NOMO-1 (cell line): ENCODE measurements at regions not wholly inside any gene's neighbourhood (a gene's known extent, or its start where the extent isn't known, plus 50 kb on each side); places are given as distances from the start of the nearest gene placed in this dataset.
"Not testable (repeated sequence)": the region's sequence is repeated elsewhere in the genome, so short reads cannot be mapped to it uniquely, and the experiment has no call there.

Experiments
- DNase-seq, 2 experiments: peaks; one replicate each; lab custom pipeline; 2025; ENCODE audit not compliant: unreplicated experiment in 2 of 2; lab: John Stamatoyannopoulos, UW

DNA sequence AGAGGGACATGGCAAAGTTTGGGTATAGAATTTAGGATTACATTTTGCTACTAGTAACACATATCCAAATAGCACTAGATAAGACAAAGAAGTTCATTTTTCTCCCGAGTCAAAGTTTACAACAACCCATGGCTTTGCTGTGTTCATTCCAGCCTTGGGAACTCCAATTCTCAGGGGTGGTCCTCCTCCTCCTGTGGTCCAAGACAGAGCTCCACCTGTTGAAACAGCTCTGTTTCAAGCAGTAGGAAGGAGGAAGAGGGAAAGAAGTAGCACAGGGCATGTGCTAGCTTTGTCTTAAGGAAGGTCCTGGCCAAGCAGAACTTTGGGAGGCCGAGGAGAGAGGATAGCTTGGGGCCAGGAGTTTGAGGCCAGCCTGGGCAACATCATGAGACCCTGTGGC, 113.8 kb upstream of the SIX2 start:
- DNase-seq = no peak

DNA sequence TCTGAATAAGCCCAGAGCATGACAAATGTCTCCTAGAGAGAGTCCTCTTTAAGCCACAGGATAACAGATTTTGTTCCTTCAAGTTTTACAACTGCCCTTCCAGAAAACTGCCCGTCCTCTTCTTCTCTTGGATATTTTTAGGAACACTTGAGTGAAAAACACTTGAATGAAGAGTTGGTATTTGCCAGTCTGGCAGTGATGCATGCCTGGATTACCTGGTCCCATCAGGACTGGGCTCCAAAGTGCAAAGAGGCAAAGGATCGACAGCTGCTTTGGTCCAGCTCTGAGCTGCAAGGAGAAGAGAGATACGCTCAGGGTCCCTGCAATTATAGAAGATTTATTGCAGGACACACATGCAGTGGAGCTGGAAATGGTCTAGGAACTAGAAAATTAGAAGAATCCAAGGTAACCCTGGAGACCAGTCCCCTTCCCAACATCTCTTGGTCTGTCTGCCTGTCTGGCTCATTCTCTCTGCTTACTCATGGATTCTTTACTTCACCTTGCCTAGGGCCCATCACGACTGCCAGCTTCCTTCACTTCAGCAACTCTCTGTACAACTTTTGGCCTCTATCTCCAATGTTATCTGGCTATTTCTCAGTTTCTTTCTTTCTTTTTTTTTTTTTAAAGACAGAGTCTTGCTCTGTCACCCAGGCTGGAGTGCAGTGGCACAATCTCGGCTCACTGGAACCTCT, 112.1 kb upstream of the SIX2 start:
- DNase-seq = no peak

DNA sequence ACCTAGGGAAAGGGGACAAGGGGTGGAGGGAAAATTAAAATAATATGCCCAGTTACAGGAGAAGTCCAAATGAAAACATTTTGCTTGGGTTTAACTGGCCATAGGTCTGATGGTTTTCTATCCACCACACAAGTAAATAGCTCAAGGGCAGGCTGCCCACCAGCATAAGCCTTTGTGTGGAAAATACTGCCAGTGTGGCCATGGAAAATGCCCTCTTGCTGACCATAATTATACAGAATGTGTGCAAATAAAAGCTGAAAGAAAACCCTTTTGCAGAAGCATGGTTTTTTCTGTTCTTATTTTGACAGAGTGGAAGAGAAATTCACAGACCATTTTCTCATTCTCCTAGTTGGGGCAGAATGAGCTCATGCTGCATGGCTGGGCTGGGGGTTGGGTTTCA, 111.3 kb upstream of the SIX2 start:
- no peak for DNase-seq

DNA sequence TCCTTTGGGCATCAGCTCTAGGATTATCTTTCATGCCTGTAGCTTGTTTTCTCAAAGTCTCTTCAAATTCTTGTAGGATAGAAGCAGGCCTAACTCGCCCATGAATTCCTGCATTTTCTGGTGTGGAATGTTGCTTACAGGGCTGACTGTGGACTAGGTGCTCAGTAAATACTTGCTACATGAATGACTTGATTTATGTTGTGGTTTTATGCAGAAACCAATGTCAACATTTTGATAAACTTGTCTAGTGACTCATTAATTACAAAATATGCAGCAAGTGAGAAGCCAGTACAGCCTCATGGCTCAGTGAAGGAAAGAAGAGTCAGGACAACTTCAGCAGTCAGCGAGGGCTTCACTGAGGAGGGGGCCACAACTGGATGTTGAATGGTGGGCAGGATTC, 110.6 kb upstream of the SIX2 start:
- peak in 1 of 2 experiments; percentile 79 for DNase-seq

DNA sequence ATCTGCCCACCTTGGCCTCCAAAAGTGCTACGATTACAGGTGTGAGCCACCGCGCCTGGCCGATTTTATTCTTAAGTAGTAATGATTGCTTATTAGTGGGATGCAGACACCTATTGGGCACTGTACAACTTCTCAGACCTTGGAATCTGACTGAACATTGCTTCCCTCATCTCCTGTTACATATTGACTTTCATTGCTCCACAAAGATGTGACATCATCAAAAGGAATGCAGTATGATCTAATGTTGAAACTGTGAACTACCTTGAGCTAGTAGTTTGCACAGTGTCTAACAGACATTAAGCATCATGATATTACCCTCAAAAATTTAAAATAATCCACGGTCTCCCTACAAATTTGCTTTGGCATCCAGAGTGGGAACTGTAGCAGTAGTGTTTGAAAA, 109.8 kb upstream of the SIX2 start:
- no peak for DNase-seq

DNA sequence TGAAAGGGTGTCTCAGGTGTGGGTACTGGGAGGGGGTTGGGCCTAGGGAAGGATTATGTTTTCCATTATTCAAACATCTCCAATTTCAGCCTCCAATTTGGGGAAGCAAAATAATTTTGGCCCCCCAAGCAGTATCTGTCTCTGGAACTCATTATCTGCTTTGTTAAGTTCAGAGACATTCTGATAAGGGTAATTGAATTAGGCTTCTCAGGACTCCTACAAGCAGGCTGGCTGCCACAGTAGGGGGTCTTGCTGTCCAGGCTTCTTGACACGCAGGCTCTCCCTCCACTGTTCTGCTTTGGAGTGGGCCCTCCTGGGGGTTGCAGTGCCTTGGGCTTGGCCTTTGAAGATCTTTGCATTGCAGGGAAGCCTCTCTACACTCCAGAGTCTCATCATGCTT, 108.1 kb upstream of the SIX2 start:
- DNase-seq = no peak

DNA sequence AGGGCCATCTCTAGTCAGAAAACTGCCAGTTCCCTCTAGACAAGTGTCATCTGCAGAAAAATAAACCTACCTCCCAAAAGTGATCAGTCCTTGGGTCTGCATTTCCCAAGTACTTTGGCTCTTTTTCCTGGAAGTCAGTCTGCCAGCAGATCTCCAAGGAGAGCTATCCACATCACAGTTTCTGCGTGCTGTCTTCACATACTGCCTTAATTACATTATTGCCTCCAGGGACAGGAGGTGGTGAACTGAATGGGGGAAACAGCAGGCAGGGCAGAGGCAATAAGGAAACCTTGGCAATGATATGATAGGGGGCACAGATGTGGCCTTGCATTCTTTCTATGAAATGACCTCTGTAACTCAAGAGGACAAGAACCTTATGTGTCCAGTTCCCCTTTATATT, 105.9 kb upstream of the SIX2 start:
- no peak for DNase-seq

DNA sequence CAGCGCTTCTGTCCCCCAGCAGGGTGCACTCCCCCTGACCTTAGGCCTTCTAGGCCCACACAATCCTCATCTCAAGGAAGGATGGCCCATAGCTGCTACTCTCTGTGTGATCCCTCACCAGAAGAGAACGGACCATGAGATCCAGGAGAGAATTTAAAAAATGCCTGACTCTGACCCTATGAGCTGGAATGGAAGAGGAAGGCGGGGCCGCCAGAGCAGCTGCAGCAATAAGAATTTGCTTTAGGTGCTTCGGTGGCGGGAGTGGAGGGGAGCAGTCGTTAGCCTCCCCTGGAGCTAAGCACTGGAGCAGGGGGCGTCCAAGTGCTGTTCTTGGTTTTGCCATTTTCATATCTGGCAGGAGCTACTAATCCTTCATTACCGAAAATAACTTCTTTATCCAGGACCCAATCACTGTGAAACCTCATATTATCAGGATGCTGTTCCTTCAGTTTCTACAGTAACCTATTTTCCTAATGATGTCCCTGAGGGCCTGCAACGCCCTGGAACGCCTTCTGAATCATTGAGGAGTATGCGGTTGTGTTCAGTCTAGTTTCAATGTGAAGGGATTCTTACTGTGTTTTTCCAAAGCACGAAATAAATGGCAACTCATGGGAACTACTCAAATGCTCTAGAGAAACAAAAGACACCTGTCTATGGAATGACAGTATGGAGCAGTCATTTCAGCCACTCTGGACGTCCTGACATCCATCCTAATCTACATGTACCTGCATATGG, 105.1 kb upstream of the SIX2 start:
- no peak for DNase-seq

DNA sequence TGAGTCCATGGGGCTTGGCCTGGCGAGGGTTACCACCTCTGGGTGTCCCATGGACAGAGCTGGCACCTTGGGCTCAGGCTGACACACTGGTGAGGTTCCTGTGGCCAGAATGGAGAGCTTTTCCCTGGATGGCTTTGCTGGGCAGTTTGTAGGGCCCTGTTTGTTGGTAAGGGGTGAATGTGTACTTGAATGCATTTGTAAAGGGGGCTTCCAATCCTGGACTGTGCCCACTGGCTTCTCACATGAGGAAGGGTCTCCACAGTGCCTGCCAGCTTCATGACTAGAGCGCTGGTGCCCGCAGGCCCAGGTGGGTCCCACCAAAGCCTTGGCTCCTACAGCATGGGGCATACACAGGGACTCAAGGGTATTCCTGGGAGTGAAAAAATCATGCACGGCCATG, 103.5 kb upstream of the SIX2 start:
- no peak for DNase-seq

DNA sequence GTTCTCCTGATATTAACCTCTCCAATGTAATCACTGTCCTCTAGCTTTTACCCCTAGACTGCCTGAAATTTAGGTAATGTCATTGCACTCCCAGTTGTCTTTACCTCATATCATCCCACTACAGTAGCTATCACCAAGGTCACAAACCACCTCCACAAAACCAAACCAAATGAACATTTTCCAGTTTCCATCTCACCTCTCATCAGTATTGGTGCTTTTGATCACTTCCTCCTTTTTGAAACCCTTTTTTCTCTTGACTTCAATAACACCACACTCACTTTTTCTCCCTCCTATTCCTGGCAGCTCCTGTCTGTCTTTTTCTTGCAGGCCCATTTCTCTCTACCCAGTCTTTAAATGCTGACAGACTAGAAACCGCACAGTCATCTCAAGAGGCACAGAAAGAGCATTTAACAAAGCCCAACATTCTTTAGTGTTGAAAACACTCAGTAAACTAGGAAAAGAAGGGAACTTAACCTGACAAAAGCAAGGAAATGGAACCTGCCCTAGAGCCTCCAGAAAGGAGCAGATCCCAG, 95.9 kb upstream of the SIX2 start:
- DNase-seq = no peak

DNA sequence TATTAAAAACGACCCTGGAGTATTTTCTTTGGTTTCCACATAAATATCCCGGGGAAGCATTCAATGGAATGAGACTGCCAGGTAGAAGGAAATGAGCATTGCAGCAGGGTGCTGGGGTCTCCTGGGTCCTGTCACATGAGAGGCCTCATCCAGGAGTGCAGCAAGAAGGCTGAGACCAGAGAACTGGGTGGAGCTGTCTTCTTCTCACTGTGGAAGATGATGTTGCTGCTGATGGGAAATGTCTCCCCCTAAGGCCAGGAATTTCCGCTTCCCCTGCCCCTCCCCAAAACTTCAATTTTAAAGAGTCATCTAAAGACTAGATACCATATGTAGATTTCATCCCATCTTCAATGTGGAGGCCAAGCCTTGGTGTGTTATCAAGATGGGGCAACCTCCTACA, 95.2 kb upstream of the SIX2 start:
- DNase-seq = no peak

DNA sequence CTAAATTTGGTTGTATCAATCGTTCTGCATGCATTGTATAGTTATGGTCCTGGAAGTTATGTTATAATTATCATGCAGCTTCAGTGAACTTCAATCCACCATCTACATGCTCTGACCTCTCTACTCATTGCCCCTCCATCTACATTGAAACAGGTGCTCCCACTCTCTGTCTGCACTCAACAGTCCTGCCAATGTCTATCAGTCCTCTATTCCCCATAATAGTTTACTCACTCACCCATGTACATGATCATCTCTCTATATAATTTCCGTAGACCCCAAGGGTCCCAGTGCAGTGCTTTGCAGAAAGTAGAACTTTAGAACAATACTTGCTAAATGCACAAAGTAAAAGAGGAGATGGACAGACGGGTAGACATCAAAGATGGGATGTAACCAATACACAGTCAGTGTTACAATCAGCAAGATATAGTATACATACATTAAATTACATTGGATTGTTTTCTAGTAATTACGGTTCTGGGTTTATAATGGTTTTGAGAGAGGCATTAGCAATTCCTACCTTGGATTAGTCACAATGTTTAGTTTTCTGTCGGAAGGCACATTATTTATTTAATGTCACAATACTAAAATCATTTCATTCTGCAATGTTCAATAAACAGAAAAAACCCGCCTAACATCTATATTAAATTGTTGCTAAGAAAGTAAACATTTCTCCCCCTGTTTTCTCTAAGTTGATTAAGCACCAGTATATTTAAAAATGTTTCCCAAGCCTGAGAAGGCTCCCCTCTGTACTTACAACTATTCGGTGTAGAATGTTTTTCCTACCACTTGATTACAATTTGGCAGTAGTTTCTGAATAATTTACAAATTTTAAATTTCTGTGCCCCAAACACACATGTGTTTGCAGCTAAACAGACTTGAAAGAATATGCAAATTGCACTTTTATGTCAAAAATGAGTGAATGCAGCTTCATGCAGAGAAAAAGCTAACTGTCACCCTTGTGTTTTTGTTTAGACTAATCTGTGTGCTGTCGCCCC, 94.4 kb upstream of the SIX2 start:
- no peak for DNase-seq

DNA sequence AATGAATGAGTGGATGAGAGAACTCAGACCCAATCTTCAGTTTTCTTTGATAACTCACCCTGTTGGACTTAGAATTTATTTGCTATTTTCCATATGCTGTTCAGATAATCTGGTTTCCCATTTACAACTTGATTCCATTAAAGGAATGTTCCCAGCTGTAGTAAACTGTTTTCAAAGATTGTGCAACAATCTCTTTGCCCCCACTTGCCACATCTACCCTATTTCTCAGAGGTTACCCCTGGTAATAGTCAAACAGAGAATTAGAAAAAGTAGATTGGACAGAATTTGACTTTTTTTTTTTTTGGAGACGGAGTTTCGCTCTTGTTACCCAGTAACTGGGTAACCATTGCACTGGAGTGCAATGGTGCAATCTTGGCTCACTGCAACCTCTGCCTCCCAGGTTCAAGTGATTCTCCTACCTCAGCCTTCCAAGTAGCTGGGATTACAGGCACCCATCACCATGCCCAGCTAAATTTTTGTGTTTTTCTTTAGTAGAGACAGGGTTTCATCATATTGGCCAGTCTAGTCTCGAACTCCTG, 93.4 kb upstream of the SIX2 start:
- DNase-seq = no peak

DNA sequence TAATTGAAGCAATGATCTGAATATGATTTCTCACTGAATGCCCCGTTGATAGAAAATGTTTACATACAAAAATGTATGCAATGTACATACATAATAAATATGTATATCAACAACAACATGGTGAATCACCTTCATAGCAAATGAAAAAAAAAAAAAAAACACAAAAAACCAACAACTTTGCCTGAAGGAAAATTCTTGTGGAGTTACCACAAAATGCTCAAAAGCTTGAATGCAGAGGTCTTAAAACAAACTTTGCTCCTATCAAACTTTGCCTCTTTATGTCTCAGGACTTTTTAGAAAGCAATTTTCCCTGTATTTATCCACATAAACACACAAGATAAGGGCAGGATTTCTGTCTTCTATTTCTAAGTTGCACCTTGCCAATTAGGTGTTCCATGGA, 92.9 kb upstream of the SIX2 start:
- DNase-seq = no peak

DNA sequence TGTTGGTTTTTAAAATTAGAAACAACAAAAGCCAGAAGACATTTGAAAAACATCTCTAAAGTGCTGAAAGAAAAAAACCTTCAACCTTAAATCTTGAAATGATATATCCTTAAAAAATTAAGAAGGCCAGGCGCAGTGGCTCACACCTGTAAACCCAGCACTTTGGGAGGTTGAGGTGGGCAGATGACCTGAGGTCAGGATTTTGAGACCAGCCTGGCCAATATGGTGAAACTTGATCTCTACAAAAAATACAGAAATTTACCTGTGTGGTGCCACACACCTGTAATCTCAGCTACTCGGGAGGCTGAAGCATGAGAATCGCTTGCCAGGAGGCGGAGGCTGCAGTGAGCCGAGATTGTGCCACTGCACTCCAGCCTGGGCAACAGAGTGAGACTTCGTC, 87.7 kb upstream of the SIX2 start:
- DNase-seq = no peak

DNA sequence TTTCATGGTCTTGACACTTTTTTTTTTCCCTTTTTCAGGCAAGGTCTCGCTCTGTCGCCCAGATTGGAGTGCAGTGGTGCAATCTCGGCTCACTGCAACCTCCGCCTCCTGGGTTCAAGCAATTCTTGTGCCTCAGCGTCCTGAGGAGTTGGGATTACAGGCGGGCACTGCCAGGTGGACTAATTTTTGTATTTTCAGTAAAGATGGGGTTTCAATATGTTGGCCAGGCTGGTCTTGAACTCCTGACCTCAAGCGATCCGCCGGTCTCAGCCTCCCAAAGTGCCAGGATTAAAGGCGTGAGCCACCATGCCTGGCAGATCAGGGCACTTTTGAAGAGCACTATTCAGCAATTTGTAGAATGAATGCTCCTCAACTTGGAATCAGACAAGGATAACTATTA, 86.8 kb upstream of the SIX2 start:
- not testable (repeated sequence) for DNase-seq

DNA sequence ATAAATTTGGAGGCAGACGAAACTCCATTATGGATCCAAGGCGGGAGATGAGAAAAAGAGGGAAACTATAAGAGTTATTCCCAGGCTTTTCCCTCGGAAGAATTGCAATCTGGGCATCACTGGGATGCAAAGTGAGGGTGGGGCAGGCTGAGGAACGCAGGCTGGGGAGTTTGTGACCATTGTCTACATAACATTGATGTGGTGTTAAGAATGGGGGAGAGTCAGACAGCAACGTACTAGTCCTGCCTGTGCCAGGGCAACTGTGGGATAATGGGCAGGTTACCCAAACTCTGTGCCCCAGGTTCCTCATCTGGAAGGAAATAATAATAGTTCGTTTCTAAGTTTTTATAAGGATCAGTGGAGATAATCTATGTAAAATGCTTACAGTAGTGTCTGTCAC, 84.4 kb upstream of the SIX2 start:
- no peak for DNase-seq

DNA sequence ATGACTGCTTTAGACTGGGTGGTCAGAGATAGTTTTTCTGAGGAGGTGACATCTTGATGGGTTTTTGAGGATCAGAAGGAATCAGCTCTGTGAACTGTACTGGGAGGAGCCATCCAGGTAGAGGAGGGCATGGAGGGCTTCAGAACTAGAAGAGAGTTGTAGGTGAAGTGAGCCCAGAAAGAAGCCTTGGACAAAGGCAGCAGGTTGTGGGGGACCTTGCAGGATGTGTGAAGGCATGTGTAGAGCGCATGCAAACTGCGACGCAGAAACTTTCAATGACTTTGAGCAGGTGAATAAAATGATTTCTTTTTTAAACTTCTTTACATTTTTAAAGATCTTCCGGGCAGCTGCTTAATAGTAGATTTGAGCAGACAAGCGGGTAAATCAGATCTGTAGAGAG, 83.9 kb upstream of the SIX2 start:
- DNase-seq = no peak

DNA sequence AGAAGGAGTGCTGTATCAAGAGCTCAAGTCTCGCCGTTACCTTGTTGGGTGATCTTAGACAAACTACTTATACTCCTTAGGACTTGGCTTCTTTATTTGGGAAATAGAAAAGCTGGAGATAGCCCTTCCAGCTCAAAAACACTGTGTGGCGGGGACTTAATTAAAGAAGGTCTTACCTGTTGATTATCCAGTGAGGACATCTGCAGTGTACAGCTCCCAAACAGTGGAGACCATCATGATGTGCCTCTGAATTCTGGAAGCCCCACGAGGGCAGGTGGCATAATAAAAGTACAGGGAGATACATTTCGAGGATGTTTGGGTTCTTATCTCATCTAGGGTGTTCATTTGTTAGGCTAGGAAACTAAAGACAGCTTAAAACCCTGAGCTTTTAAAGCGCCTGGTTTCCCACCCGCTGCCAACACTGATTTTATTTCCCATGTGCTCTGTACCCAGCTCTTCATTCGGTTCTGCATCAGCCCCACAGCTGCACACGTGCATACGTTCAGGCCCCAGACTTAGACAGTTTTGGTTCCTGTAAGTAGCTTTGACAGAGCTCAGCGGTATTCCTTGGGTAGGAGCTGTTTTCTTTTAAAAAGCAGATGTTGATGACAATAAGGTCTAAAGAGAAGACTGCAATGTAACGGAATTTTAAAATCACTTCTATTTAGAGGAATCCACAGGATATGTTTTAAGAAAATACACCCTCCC, 80.5 kb upstream of the SIX2 start:
- no peak for DNase-seq

DNA sequence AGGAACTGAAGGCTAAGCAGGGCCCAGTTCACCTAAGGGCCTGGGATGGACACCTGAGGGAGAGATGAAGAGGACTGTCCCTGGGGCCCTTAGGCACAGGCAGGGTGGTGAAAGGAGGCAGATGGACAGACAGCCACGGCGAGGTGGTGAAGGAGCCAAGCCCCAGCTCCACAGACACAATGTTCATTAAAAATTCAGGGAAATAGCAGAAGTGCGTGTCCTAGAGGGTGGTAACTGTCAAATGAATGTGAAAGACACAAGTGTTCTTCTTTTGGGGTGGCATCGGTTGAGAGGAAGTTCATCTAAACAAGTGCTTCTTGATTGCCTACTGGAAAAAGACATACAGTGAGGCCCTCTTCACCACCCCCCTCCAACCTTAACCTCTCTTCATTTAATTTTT, 76.2 kb upstream of the SIX2 start:
- peak; percentile 48 to 59 for DNase-seq
